Lower lobe of right lung (tissue), 2 donors: ENCODE measurements at regions not wholly inside any gene's neighbourhood (a gene's known extent, or its start where the extent isn't known, plus 50 kb on each side); places are given as distances from the start of the nearest gene placed in this dataset.
"Not testable (repeated sequence)": the region's sequence is repeated elsewhere in the genome, so short reads cannot be mapped to it uniquely, and the experiment has no call there.

ENCODE experiments used
- ATAC-seq, 2 donors: fragments of 200-7000 bp; cut with Tn5 transposase; one replicate each; pipeline ENCODE4 v1.9.1; 2020 to 2022; ENCODE audit warnings: mild to moderate bottlenecking in 2 of 2, moderate library complexity in 2 of 2
- DNase-seq: peaks from one replicate; pipeline ENCODE4 v3.0.0-alpha.2; 2020
- H3K27ac ChIP-seq: fragments of 200-600 bp; one replicate; pipeline ENCODE4 v1.8.0; 2022
- H3K27me3 ChIP-seq: fragments of 200-600 bp; one replicate; pipeline ENCODE4 v1.8.0; 2022; ENCODE audit warnings: low read depth
- H3K36me3 ChIP-seq: fragments of 200-600 bp; one replicate; pipeline ENCODE4 v1.8.0; 2022; ENCODE audit warnings: mild to moderate bottlenecking
- H3K4me1 ChIP-seq: fragments of 200-600 bp; one replicate; pipeline ENCODE4 v1.8.0; 2022
- H3K4me3 ChIP-seq: fragments of 200-600 bp; one replicate; pipeline ENCODE4 v1.8.0; 2022; ENCODE audit warnings: mild to moderate bottlenecking
- H3K9me3 ChIP-seq: fragments of 200-600 bp; one replicate; pipeline ENCODE4 v1.8.0; 2022
- CTCF ChIP-seq: fragments of 200-600 bp; IDR thresholded peaks from one replicate; pipeline ENCODE4 v1.8.0; 2022; ENCODE audit warnings: antibody characterized with exemption, mild to moderate bottlenecking
- intact Hi-C: fragments of 100-400 bp; cut with DNase I; formaldehyde crosslinking; loops from one replicate; pipeline ENCODE4 v1.11.0; 2022
- donor health status: DM: no; HTN: yes; CAD: no; lungs with severe emphysema.

GRCh38 chr1:222470252-222470805 is 77.6 kb downstream of the HHIPL2 start:
- H3K27me3 ChIP-seq, DNase-seq, intact Hi-C loops, ATAC-seq, H3K4me1 ChIP-seq, H3K27ac ChIP-seq, H3K36me3 ChIP-seq, H3K4me3 ChIP-seq, H3K9me3 ChIP-seq: not testable (repeated sequence)

GRCh38 chr1:222466150-222466865 is 81.6 kb downstream of the HHIPL2 start:
- DNase-seq (no peak), ATAC-seq (no peak)
- H3K27ac ChIP-seq, result peak overlapping the region; percentile 85
- no peaks in the 10 kb centered on the region for H3K9me3 ChIP-seq
- intact Hi-C loops, result no loop called here
- H3K4me1 ChIP-seq, result peaks cover 8% of the 10 kb centered on the region
- peak overlapping the region; percentile 51 for H3K4me3 ChIP-seq
- H3K36me3 ChIP-seq, result no peaks in the 10 kb centered on the region
- H3K27me3 ChIP-seq, result no peaks in the 10 kb centered on the region
- no peak for TF ChIP-seq CTCF

- Histone ChIP-seq H3K27me3 (no peaks in the 10 kb centered on the region), H3K9me3 (no peaks in the 10 kb centered on the region), H3K4me1 (peaks cover 8% of the 10 kb centered on the region), H3K27ac (peak overlapping the region; percentile 85), H3K36me3 (no peaks in the 10 kb centered on the region), H3K4me3 (peak overlapping the region; percentile 51)
- intact Hi-C loops, result no loop called here
- peak; percentile 100 for ATAC-seq
- DNase-seq, result peak; percentile 93
- TF ChIP-seq CTCF, result peak; percentile 100
Measured at GRCh38 chr1:222465211-222466041, 82.5 kb downstream of the HHIPL2 start.

- Histone ChIP-seq H3K36me3 (no peaks in the 10 kb centered on the region), H3K27me3 (no peaks in the 10 kb centered on the region), H3K4me1 (peaks cover 8% of the 10 kb centered on the region), H3K27ac (peak overlapping the region; percentile 85), H3K9me3 (no peaks in the 10 kb centered on the region), H3K4me3 (peak overlapping the region; percentile 51)
- no peak for TF ChIP-seq CTCF
- intact Hi-C loops, result no loop called here
- DNase-seq (peak; percentile 58), ATAC-seq (peak; percentile 63 to 68)
Measured at GRCh38 chr1:222464841-222465210, 83.1 kb downstream of the HHIPL2 start.

GRCh38 chr1:222463059-222463730 is 84.7 kb downstream of the HHIPL2 start:
- no peak overlapping the region for H3K4me3 ChIP-seq
- TF ChIP-seq CTCF, result no peak
- ATAC-seq (no peak), DNase-seq (no peak)
- no peaks in the 10 kb centered on the region for H3K36me3 ChIP-seq
- H3K4me1 ChIP-seq, result peaks cover 8% of the 10 kb centered on the region
- H3K27me3 ChIP-seq, result no peaks in the 10 kb centered on the region
- H3K9me3 ChIP-seq, result peaks cover 2% of the 10 kb centered on the region
- no peak overlapping the region for H3K27ac ChIP-seq
- intact Hi-C loops, result no loop called here
